Urinary bladder (tissue), 3 donors: ENCODE measurements at regions not wholly inside any gene's neighbourhood (a gene's known extent, or its start where the extent isn't known, plus 50 kb on each side); places are given as distances from the start of the nearest gene placed in this dataset.
"Not testable (repeated sequence)": the region's sequence is repeated elsewhere in the genome, so short reads cannot be mapped to it uniquely, and the experiment has no call there.

Experiments used
- DNase-seq: peaks from one replicate; pipeline ENCODE4 v3.0.0-alpha.2; 2015; ENCODE audit errors: extremely low spot score
- H3K27ac ChIP-seq: one replicate; pipeline ENCODE4 v1.5.1; 2013; ENCODE audit warnings: low read depth, mild to moderate bottlenecking, moderate library complexity
- H3K36me3 ChIP-seq: one replicate; pipeline ENCODE4 v1.6.1; 2013; ENCODE audit warnings: mild to moderate bottlenecking, moderate library complexity; ENCODE audit not compliant: insufficient read depth
- H3K4me1 ChIP-seq: one replicate; pipeline ENCODE4 v1.6.1; 2013; ENCODE audit warnings: mild to moderate bottlenecking, moderate library complexity; ENCODE audit not compliant: insufficient read depth
- H3K4me3 ChIP-seq: one replicate; pipeline ENCODE4 v1.5.1; 2013; ENCODE audit warnings: low read depth, low read length
- WGBS: extraction: QIAGEN DNeasy Blood & Tissue Kit; methylation state at CpG from one replicate; pipeline ENCODE4 v1.1.7; 2013; 5-methylcytosine and 5-hydroxymethylcytosine counted together
- donor health status: healthy with polysubstance abuse.
- donor health status: healthy.

- not testable (repeated sequence) for DNase-seq, H3K4me1 ChIP-seq, H3K36me3 ChIP-seq, H3K4me3 ChIP-seq, H3K27ac ChIP-seq
- 100% methylated on average over 1 of the region's 1 CpG for WGBS
These were observed 70.8 kb downstream of the TBC1D26 start for GRCh38 chr17:15802917-15803316.

- H3K27ac ChIP-seq, H3K36me3 ChIP-seq, H3K4me3 ChIP-seq, DNase-seq, H3K4me1 ChIP-seq: not testable (repeated sequence)
- WGBS = 83% methylated on average over 3 of the region's 4 CpGs
These were observed 74.7 kb downstream of the TBC1D26 start for GRCh38 chr17:15806825-15807224.

GRCh38 chr17:15813388-15813787 is 81.3 kb downstream of the TBC1D26 start:
- not testable (repeated sequence) for H3K27ac ChIP-seq, H3K4me3 ChIP-seq, H3K4me1 ChIP-seq, H3K36me3 ChIP-seq, DNase-seq
- 73% methylated on average over 5 of the region's 7 CpGs for WGBS

- whole genome bisulfite sequencing = 50% methylated on average over 3 of the region's 3 CpGs
- not testable (repeated sequence) for H3K4me3 ChIP-seq, DNase-seq, H3K27ac ChIP-seq, H3K36me3 ChIP-seq, H3K4me1 ChIP-seq
These were observed 81.9 kb downstream of the TBC1D26 start for GRCh38 chr17:15814003-15814402.

- DNase-seq, H3K36me3 ChIP-seq, H3K27ac ChIP-seq, H3K4me1 ChIP-seq, H3K4me3 ChIP-seq: not testable (repeated sequence)
- WGBS = 95% methylated on average over 19 of the region's 20 CpGs
These were observed 85.8 kb downstream of the TBC1D26 start for GRCh38 chr17:15817861-15818260.

- 78% methylated on average over 5 of the region's 5 CpGs for WGBS
- not testable (repeated sequence) for H3K4me3 ChIP-seq, H3K27ac ChIP-seq, DNase-seq, H3K36me3 ChIP-seq, H3K4me1 ChIP-seq
These were observed 90.2 kb downstream of the TBC1D26 start for GRCh38 chr17:15822280-15822679.

- peak; percentile 2 for DNase-seq
- not testable (repeated sequence) for H3K4me1 ChIP-seq, H3K27ac ChIP-seq, H3K4me3 ChIP-seq, H3K36me3 ChIP-seq
- WGBS = 9% methylated on average over 10 of the region's 10 CpGs
These were observed 96.7 kb downstream of the TBC1D26 start for GRCh38 chr17:15828727-15829314.

- H3K36me3 ChIP-seq, H3K27ac ChIP-seq, DNase-seq, H3K4me3 ChIP-seq, H3K4me1 ChIP-seq: not testable (repeated sequence)
- 77% methylated on average over 4 of the region's 4 CpGs for WGBS
These were observed 98.1 kb downstream of the TBC1D26 start for GRCh38 chr17:15830221-15830620.

GRCh38 chr17:15831182-15831581 is 99.1 kb downstream of the TBC1D26 start:
- 75% methylated on average over 6 of the region's 6 CpGs for WGBS
- not testable (repeated sequence) for DNase-seq, H3K36me3 ChIP-seq, H3K27ac ChIP-seq, H3K4me3 ChIP-seq, H3K4me1 ChIP-seq

- WGBS = 82% methylated on average over 11 of the region's 11 CpGs
- H3K27ac ChIP-seq, DNase-seq, H3K4me1 ChIP-seq, H3K36me3 ChIP-seq, H3K4me3 ChIP-seq: not testable (repeated sequence)
These were observed 100.9 kb downstream of the TBC1D26 start for GRCh38 chr17:15832921-15833480.

GRCh38 chr17:15833890-15834289 is 101.8 kb downstream of the TBC1D26 start:
- not testable (repeated sequence) for H3K4me1 ChIP-seq, H3K4me3 ChIP-seq, H3K36me3 ChIP-seq, DNase-seq, H3K27ac ChIP-seq
- WGBS = 78% methylated on average over 5 of the region's 5 CpGs

GRCh38 chr17:15835481-15835880 is 103.4 kb downstream of the TBC1D26 start:
- not testable (repeated sequence) for H3K4me1 ChIP-seq, DNase-seq, H3K4me3 ChIP-seq, H3K36me3 ChIP-seq, H3K27ac ChIP-seq
- 92% methylated on average over 4 of the region's 4 CpGs for WGBS

GRCh38 chr17:15836249-15836982 is 104.3 kb downstream of the TBC1D26 start:
- H3K36me3 ChIP-seq, H3K4me1 ChIP-seq, H3K27ac ChIP-seq, DNase-seq, H3K4me3 ChIP-seq: not testable (repeated sequence)
- WGBS = 62% methylated on average over 8 of the region's 12 CpGs

GRCh38 chr17:15836991-15837390 is 104.9 kb downstream of the TBC1D26 start:
- not testable (repeated sequence) for H3K36me3 ChIP-seq, DNase-seq, H3K27ac ChIP-seq, H3K4me1 ChIP-seq, H3K4me3 ChIP-seq
- WGBS = 89% methylated on average over 5 of the region's 5 CpGs
